Astrocyte of the spinal cord (primary cell): ENCODE measurements at regions not wholly inside any gene's neighbourhood (a gene's known extent, or its start where the extent isn't known, plus 50 kb on each side); places are given as distances from the start of the nearest gene placed in this dataset.

Experiments used
- DNase-seq: peaks from one replicate; pipeline ENCODE4 v3.0.0; 2011; ENCODE audit warnings: low read depth, low spot score
- H3K4me3 ChIP-seq: 2 replicates; pipeline ENCODE4 v1.5.1; 2011; ENCODE audit warnings: low read depth, mild to moderate bottlenecking, low read length, moderate library complexity
- in situ Hi-C: cut with HindIII; loops from 2 replicates; pipeline ENCODE4 v1.10.0; 2017; ENCODE audit warnings: low sequenced_read_pairs
- TF ChIP-seq, protein P1 (sequence below): IDR thresholded peaks from 2 replicates; pipeline ENCODE4 v1.5.1; 2012; ENCODE audit warnings: low read depth, mild to moderate bottlenecking, low read length, inconsistent platforms

DNA sequence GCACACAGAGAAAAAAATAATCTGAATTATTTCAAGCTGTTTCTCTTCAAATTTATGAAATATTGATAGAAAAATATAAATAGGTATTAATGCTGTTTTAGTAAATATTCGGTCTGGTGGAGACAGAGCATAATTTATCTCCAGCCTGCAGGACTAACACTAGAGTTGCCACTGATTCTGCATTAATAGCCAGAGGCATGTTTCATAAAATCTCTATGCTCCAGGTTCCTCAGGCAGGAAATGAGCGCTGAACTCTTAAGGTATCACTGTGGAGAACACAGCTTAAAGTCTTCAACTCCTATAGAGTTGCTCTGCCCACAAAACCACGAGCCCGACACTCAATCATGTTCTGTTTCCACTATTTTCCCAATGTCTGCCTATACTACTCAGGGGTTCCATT lies 470.0 kb upstream of the TMPO start:
- TF ChIP-seq, protein P1, sequence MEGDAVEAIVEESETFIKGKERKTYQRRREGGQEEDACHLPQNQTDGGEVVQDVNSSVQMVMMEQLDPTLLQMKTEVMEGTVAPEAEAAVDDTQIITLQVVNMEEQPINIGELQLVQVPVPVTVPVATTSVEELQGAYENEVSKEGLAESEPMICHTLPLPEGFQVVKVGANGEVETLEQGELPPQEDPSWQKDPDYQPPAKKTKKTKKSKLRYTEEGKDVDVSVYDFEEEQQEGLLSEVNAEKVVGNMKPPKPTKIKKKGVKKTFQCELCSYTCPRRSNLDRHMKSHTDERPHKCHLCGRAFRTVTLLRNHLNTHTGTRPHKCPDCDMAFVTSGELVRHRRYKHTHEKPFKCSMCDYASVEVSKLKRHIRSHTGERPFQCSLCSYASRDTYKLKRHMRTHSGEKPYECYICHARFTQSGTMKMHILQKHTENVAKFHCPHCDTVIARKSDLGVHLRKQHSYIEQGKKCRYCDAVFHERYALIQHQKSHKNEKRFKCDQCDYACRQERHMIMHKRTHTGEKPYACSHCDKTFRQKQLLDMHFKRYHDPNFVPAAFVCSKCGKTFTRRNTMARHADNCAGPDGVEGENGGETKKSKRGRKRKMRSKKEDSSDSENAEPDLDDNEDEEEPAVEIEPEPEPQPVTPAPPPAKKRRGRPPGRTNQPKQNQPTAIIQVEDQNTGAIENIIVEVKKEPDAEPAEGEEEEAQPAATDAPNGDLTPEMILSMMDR: no peak
- in situ Hi-C loops: no loop called here
- no peak for DNase-seq
- no peak overlapping the region for H3K4me3 ChIP-seq

GRCh38 chr12:98048326-98048725 lies 467.1 kb upstream of the TMPO start:
- TF ChIP-seq, protein P1: no peak
- DNase-seq: no peak
- H3K4me3 ChIP-seq: no peak overlapping the region
- in situ Hi-C loops: no loop called here

DNA sequence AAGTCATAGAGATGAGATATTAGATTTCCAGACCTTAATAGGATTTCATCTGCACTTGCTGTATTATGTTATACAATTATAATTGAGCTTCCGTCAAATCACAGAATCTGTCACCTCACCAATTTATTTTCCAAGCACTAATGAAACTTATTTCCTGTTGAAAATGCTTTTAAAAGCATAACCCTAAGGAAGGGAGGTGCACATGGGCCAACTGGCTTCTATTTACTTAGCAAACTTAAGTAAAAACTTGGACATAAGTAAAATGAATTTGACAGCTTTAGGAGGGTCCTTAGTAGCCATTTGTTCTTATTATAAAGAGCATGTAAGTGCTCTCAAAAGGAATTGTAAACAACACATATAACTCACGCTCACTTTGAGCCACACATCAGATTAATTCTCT lies 462.2 kb upstream of the TMPO start:
- DNase-seq: no peak

DNA sequence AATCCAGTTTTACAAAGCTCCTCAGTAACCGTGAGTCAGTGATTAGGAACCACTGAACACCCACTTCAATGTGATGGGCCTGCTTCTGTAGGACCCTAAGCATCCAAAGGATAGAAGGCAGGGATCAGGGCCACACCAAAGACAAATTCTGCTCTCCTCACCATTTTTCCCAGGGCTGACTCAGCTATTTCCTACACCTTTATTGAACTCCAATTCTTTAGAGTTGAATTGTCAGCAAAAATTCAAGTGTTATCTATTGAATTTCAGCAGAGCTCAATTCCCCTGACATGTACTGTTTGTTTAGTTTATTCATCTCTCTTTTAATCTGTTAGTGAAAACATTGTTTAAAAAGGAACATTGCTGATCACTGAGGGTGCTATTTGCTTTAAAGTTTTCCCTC lies 457.7 kb upstream of the TMPO start:
- no peak overlapping the region for H3K4me3 ChIP-seq
- in situ Hi-C loops: no loop called here
- no peak for DNase-seq
- TF ChIP-seq, protein P1: no peak

More for the DNA sequence above, 462.2 kb upstream of the TMPO start:
- TF ChIP-seq, protein P1: no peak
- in situ Hi-C loops: no loop called here
- H3K4me3 ChIP-seq: no peak overlapping the region

- in situ Hi-C loops: no loop called here
- TF ChIP-seq, protein P1: no peak
- no peak for DNase-seq
- no peak overlapping the region for H3K4me3 ChIP-seq
Observed at GRCh38 chr12:98058213-98058612, 457.2 kb upstream of the TMPO start.

GRCh38 chr12:98058838-98059237 lies 456.6 kb upstream of the TMPO start:
- in situ Hi-C loops: no loop called here
- TF ChIP-seq, protein P1: no peak
- H3K4me3 ChIP-seq: no peak overlapping the region
- DNase-seq: peak; percentile 9
